NCI-H2196 (cell line): ENCODE measurements at regions not wholly inside any gene's neighbourhood (a gene's known extent, or its start where the extent isn't known, plus 50 kb on each side); places are given as distances from the start of the nearest gene placed in this dataset.
"Not testable (repeated sequence)": the region's sequence is repeated elsewhere in the genome, so short reads cannot be mapped to it uniquely, and the experiment has no call there.

Experiments used
- DNase-seq: peaks from one replicate; lab custom pipeline; 2025; ENCODE audit not compliant: unreplicated experiment; lab: John Stamatoyannopoulos, UW

DNA sequence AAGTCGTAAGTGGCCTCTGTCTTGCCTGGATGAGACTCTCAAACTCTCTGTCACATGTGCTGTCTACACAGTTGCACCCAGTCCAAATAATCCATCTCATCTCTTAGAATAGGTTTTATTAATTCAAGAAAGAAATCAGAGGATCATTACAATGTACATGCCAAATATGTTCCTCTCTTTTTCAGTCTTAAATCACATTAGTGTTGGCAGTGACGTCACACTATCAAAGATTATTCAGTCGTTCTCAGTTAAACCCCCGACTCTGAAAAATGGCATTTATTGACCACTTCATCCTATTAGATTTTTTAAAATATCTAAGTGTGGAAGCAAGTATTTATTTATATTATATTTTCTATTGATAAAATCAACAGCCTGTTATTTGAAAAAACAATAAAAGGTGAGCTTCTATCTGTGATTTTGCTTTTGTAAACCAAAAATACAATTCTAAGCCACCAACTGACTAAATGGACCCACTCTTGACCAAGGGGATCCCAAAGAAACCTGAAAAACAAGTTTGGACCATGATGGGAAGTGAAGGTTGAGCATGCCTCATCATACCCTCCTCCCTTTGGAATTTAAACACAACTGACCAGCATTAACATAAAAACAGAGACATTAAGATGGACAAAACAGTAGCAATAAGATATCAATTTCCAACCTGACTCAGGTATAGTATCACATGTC, 1894.4 kb upstream of the LRRTM1 start:
- DNase-seq = no peak

GRCh38 chr2:82182270-82182669, 1877.7 kb upstream of the LRRTM1 start:
- no peak for DNase-seq

GRCh38 chr2:82175210-82175609, 1870.7 kb upstream of the LRRTM1 start:
- not testable (repeated sequence) for DNase-seq

- no peak for DNase-seq
Observed at GRCh38 chr2:82172483-82172882, 1867.9 kb upstream of the LRRTM1 start.

GRCh38 chr2:82169379-82169778, 1864.8 kb upstream of the LRRTM1 start:
- no peak for DNase-seq

DNA sequence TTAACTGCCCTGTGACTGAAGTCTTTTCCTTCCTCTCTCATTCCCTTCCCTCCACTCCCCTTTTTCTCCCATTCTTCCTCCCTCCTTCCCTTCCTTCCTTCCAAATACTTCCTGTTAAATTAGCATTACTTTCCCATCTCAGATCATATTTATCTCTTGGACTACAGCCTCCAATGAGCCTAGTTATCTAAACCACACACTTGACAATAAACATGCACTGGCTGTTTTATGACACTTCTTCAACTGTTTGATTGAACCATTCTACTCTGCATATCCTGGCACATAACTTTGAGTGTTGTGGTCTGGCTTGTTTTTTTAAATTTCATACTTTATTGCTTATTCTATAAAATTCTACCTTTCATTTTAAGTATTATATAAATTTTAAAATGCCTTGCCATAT, 1860.8 kb upstream of the LRRTM1 start:
- no peak for DNase-seq

DNA sequence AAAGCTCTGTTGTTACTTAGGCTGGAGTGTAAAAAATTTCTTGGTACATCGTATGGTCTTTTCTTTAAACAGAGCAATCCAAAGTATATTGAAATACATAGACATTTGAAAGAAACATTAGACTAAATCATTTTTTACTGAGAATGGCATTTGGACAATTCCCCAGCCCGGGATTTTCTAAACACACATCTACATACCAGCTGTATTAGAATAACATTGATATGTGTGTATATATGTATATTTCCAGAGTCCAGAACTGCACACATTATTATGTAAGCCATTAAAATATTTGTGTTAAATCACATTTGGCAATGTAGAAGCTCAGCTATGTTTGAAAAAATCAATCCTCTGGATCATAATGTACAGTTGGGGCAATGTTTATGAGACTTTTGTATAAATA, 1853.6 kb upstream of the LRRTM1 start:
- DNase-seq = no peak

GRCh38 chr2:82155469-82155868, 1850.9 kb upstream of the LRRTM1 start:
- DNase-seq = no peak

- no peak for DNase-seq
Observed at GRCh38 chr2:82143343-82143742, 1838.8 kb upstream of the LRRTM1 start.

GRCh38 chr2:82139979-82140611, 1835.5 kb upstream of the LRRTM1 start:
- DNase-seq = no peak

GRCh38 chr2:82137441-82137840, 1832.9 kb upstream of the LRRTM1 start:
- DNase-seq = no peak

- no peak for DNase-seq
Observed at GRCh38 chr2:82128051-82128450, 1823.5 kb upstream of the LRRTM1 start.

DNA sequence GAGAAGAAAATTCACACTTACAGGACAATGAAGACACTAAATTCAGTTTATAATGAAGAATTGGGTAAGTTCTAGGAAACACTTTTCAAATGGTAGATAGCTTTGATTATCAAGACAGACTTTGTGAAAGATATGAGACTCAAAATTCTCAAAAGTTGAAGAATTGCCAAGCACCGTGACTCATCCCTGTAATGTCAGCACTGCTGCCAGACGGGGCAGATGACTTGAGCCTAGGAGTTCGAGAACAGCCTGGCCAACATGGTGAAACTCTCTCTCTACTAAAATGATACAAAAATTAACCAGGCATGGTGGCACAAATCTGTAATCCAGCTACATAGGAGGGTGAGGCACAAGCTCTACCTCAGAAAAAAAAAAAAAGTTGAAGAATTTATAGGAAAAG, 1820.1 kb upstream of the LRRTM1 start:
- DNase-seq = no peak

GRCh38 chr2:82120654-82121053, 1816.1 kb upstream of the LRRTM1 start:
- DNase-seq = no peak

DNA sequence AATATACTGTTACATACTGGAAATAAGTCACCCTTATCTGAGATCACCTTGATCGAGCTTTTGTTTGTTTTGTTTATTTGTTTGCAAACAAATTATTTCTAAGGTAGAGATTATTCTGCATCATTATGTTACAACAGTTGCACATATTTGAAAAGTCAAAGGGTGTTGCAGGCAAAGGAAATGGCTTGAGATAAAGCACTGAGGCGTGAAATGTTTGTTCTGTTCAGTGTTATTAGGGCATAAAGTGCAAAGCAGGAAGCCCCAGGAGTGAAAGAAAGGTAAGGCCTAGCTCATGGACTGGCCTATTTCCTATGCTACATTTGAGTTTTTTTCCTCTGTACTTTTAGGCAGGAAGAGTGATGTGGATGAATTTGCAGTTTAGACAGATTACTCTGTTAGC, 1815.6 kb upstream of the LRRTM1 start:
- DNase-seq = no peak

GRCh38 chr2:82109418-82109817, 1804.9 kb upstream of the LRRTM1 start:
- no peak for DNase-seq

- no peak for DNase-seq
Observed at GRCh38 chr2:82098617-82099016, 1794.1 kb upstream of the LRRTM1 start.

DNA sequence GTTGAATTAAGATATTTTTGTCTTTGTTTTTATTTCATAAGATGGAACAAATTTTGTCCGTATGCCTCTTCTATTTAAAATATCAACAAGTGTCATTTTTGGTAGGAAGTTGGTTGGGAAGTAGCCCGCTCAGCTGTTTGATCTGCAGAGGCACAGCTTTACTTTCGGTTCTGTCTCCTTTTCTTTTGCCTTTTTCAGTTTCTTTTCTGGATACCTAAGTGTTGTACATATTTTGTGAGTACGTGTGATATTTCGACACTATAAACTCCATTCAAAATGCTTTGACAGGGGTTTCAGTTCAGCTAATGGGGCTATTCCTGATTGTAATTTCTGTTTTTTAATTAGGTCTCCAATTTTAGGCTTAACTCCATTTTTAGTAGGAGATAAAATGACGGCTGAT, 1785.0 kb upstream of the LRRTM1 start:
- DNase-seq = no peak

GRCh38 chr2:82084679-82085392, 1780.3 kb upstream of the LRRTM1 start:
- no peak for DNase-seq

- DNase-seq = no peak
Observed at GRCh38 chr2:82075875-82076274, 1771.3 kb upstream of the LRRTM1 start.

- DNase-seq = no peak
Observed at GRCh38 chr2:82062463-82062862, 1757.9 kb upstream of the LRRTM1 start.

- DNase-seq = no peak
Observed at GRCh38 chr2:82055846-82056245, 1751.3 kb upstream of the LRRTM1 start.
